HTR-8/SVneo (cell line): ENCODE measurements at regions not wholly inside any gene's neighbourhood (a gene's known extent, or its start where the extent isn't known, plus 50 kb on each side); places are given as distances from the start of the nearest gene placed in this dataset.

ENCODE experiments used
- DNase-seq: peaks from one replicate; pipeline ENCODE4 v3.0.0; 2011; ENCODE audit warnings: low spot score, mixed read lengths; ENCODE audit not compliant: insufficient read length
- FAIRE-seq: peaks from 2 replicates; lab custom pipeline; 2011; peaks lifted over from hg19 to GRCh38; lab: Jason Lieb, UNC

- FAIRE-seq: no peak
- no peak for DNase-seq
Observed at GRCh38 chr5:61596265-61596664, 264.2 kb downstream of the ZSWIM6 start.

- no peak for FAIRE-seq
- DNase-seq: no peak
Observed at GRCh38 chr5:61597684-61598083, 265.6 kb downstream of the ZSWIM6 start.

GRCh38 chr5:61598126-61598525 lies 266.1 kb downstream of the ZSWIM6 start:
- DNase-seq (no peak), FAIRE-seq (no peak)

GRCh38 chr5:61599370-61600122 lies 267.5 kb downstream of the ZSWIM6 start:
- FAIRE-seq (no peak), DNase-seq (no peak)

- no peak for DNase-seq
- peak; percentile 46 for FAIRE-seq
Observed at GRCh38 chr5:61600123-61600444, 268.0 kb downstream of the ZSWIM6 start.

- no peak for DNase-seq
- no peak for FAIRE-seq
Observed at GRCh38 chr5:61600945-61601511, 269.0 kb downstream of the ZSWIM6 start.

- FAIRE-seq: no peak
- peak; percentile 44 for DNase-seq
Observed at GRCh38 chr5:61603211-61603908, 271.3 kb downstream of the ZSWIM6 start.

GRCh38 chr5:61604076-61605025 lies 272.3 kb downstream of the ZSWIM6 start:
- FAIRE-seq (peak; percentile 49), DNase-seq (no peak)

- no peak for DNase-seq
- FAIRE-seq: no peak
Observed at GRCh38 chr5:61609840-61610677, 278.0 kb downstream of the ZSWIM6 start.

GRCh38 chr5:61610678-61611024 lies 278.6 kb downstream of the ZSWIM6 start:
- no peak for FAIRE-seq

GRCh38 chr5:61612431-61612830 lies 280.4 kb downstream of the ZSWIM6 start:
- DNase-seq: no peak
- no peak for FAIRE-seq

More at GRCh38 chr5:61610678-61611024, 278.6 kb downstream of the ZSWIM6 start:
- DNase-seq: no peak

- FAIRE-seq: no peak
- DNase-seq: no peak
Observed at GRCh38 chr5:61613679-61614078, 281.6 kb downstream of the ZSWIM6 start.

GRCh38 chr5:61614606-61615005 lies 282.5 kb downstream of the ZSWIM6 start:
- no peak for FAIRE-seq
- no peak for DNase-seq

GRCh38 chr5:61617039-61617438 lies 285.0 kb downstream of the ZSWIM6 start:
- no peak for FAIRE-seq
- no peak for DNase-seq

GRCh38 chr5:61617995-61618525 lies 286.0 kb downstream of the ZSWIM6 start:
- no peak for DNase-seq
- FAIRE-seq: no peak

- no peak for FAIRE-seq
- DNase-seq: no peak
Observed at GRCh38 chr5:61618577-61618976, 286.5 kb downstream of the ZSWIM6 start.

- FAIRE-seq (no peak), DNase-seq (no peak)
Observed at GRCh38 chr5:61619289-61619688, 287.2 kb downstream of the ZSWIM6 start.

- DNase-seq (no peak), FAIRE-seq (no peak)
Observed at GRCh38 chr5:61619777-61620518, 287.9 kb downstream of the ZSWIM6 start.

- FAIRE-seq (no peak), DNase-seq (no peak)
Observed at GRCh38 chr5:61620699-61621182, 288.7 kb downstream of the ZSWIM6 start.
